ENCODE measurements at regions not wholly inside any gene's neighbourhood (a gene's known extent, or its start where the extent isn't known, plus 50 kb on each side); places are given as distances from the start of the nearest gene placed in this dataset.

- TF ChIP-seq, protein P1, sequence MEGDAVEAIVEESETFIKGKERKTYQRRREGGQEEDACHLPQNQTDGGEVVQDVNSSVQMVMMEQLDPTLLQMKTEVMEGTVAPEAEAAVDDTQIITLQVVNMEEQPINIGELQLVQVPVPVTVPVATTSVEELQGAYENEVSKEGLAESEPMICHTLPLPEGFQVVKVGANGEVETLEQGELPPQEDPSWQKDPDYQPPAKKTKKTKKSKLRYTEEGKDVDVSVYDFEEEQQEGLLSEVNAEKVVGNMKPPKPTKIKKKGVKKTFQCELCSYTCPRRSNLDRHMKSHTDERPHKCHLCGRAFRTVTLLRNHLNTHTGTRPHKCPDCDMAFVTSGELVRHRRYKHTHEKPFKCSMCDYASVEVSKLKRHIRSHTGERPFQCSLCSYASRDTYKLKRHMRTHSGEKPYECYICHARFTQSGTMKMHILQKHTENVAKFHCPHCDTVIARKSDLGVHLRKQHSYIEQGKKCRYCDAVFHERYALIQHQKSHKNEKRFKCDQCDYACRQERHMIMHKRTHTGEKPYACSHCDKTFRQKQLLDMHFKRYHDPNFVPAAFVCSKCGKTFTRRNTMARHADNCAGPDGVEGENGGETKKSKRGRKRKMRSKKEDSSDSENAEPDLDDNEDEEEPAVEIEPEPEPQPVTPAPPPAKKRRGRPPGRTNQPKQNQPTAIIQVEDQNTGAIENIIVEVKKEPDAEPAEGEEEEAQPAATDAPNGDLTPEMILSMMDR (IDR thresholded peaks at IDR 0.05): no peak
- no peak for TF ChIP-seq POLR2A (IDR thresholded peaks at IDR 0.05)
- no peak for TF ChIP-seq POLR2AphosphoS5 (IDR thresholded peaks at IDR 0.05)
Observed at GRCh38 chr1:177690996-177691395, 278.9 kb downstream of the SEC16B start.
